Fibroblast of lung (primary cell): ENCODE measurements at regions not wholly inside any gene's neighbourhood (a gene's known extent, or its start where the extent isn't known, plus 50 kb on each side); places are given as distances from the start of the nearest gene placed in this dataset.

Source experiments
- EZH2 ChIP-seq: IDR thresholded peaks from 2 replicates; pipeline ENCODE4 v1.5.1; 2012; ENCODE audit warnings: low read length, control low read depth, mild to moderate bottlenecking; ENCODE audit errors: missing control alignments
- TF ChIP-seq, protein P1 (sequence below), 2 donors: IDR thresholded peaks in 1 of 2; conservative IDR thresholded peaks in 1 of 2; 1 replicate in 1 of 2; 2 replicates in 1 of 2; pipeline ENCODE4 v1.5.1; 2011 to 2012; ENCODE audit warnings: low read length in 2 of 2, control low read depth in 1 of 2, inconsistent platforms in 1 of 2, low read depth in 1 of 2, mild to moderate bottlenecking in 1 of 2

DNA sequence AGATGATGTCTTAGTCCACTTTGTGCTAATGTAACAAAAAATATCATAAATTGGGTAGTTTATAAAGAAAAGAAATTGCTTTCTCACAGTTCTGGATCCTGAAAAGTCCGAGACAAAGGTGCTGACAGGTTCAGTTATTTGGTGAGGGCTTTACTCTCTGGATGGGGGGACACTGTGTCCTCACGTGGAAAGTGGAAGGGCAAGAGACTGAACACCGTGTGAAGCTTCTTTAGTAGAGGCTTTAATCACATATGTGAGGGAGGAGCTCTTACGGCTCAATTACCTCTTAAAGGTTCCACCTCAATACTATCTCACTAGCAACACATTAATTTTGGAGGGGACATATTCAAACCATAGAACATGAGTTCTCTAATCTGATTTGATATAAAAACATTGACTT is 204.3 kb downstream of the FSIP2 start:
- TF ChIP-seq, protein P1, sequence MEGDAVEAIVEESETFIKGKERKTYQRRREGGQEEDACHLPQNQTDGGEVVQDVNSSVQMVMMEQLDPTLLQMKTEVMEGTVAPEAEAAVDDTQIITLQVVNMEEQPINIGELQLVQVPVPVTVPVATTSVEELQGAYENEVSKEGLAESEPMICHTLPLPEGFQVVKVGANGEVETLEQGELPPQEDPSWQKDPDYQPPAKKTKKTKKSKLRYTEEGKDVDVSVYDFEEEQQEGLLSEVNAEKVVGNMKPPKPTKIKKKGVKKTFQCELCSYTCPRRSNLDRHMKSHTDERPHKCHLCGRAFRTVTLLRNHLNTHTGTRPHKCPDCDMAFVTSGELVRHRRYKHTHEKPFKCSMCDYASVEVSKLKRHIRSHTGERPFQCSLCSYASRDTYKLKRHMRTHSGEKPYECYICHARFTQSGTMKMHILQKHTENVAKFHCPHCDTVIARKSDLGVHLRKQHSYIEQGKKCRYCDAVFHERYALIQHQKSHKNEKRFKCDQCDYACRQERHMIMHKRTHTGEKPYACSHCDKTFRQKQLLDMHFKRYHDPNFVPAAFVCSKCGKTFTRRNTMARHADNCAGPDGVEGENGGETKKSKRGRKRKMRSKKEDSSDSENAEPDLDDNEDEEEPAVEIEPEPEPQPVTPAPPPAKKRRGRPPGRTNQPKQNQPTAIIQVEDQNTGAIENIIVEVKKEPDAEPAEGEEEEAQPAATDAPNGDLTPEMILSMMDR (conservative IDR thresholded peaks at IDR 0.05 in 1 of 2, IDR thresholded peaks at IDR 0.05 in 1 of 2; ENCODE audit: low read depth in 1 of 2, low read length in 2 of 2) = no peak
- no peak for TF ChIP-seq EZH2
